ENCODE measurements at regions not wholly inside any gene's neighbourhood (a gene's known extent, or its start where the extent isn't known, plus 50 kb on each side); places are given as distances from the start of the nearest gene placed in this dataset.

DNA sequence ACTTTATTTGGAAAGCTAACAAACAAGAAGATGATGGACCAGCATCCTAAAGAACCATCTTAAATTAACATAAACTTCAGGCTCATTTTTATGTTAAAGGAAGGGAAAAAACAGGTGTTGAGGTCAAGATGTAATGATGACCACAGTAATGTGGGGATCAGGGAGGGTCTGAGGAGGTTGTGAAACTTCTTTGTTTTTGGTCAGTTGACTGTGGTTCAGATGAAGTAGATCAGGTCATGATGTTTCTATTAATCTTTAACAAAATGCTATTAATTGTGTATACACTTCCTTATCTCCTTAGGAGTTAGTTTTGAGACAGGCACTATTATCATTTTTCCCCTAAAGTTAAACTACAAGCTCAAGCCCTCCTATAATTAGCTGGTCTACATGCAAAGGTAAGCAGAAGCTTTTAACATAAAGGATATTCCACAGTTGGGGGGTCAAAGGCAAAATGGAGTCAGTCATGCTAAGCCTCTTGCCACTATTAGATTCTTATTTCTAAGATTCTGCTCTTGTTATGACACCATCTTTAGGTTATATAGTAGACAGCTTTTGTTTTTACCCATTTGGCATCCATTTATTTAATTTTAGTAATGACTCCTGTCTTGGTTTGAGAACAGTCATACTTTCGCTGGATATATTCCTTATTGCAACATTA lies 800.1 kb upstream of the PCDH9 start:
- TF ChIP-seq ARNTL (CRISPR knock-in tag; IDR thresholded peaks at IDR 0.05; ENCODE audit: borderline replicate concordance, low read depth) (no peak), ZNF8 (CRISPR knock-in tag; IDR thresholded peaks at IDR 0.05) (no peak), TCF4 (CRISPR knock-in tag; IDR thresholded peaks at IDR 0.05; ENCODE audit: borderline replicate concordance) (no peak), RARB (CRISPR knock-in tag; IDR thresholded peaks at IDR 0.05) (no peak), PPARA (CRISPR knock-in tag; IDR thresholded peaks at IDR 0.05; ENCODE audit: borderline replicate concordance) (no peak)
- TF ChIP-seq, protein P1, sequence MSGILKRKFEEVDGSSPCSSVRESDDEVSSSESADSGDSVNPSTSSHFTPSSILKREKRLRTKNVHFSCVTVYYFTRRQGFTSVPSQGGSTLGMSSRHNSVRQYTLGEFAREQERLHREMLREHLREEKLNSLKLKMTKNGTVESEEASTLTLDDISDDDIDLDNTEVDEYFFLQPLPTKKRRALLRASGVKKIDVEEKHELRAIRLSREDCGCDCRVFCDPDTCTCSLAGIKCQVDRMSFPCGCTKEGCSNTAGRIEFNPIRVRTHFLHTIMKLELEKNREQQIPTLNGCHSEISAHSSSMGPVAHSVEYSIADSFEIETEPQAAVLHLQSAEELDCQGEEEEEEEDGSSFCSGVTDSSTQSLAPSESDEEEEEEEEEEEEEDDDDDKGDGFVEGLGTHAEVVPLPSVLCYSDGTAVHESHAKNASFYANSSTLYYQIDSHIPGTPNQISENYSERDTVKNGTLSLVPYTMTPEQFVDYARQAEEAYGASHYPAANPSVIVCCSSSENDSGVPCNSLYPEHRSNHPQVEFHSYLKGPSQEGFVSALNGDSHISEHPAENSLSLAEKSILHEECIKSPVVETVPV (CRISPR knock-in tag; IDR thresholded peaks at IDR 0.05) = no peak
